DMS153 treated with DMSO at 0.1 percent for 48 hours (cell line): ENCODE measurements at regions not wholly inside any gene's neighbourhood (a gene's known extent, or its start where the extent isn't known, plus 50 kb on each side); places are given as distances from the start of the nearest gene placed in this dataset.
A peak's percentile ranks its signal among the peaks of the same experiment; 100 is the strongest.

Experiments used
- DNase-seq: peaks from one replicate; lab custom pipeline; 2025; ENCODE audit not compliant: unreplicated experiment; lab: John Stamatoyannopoulos, UW

- DNase-seq, result no peak
Measured at GRCh38 chr9:14467675-14468374, 153.9 kb upstream of the NFIB start.

- DNase-seq, result no peak
Measured at GRCh38 chr9:14466828-14467227, 152.9 kb upstream of the NFIB start.

- DNase-seq, result no peak
Measured at GRCh38 chr9:14466429-14466818, 152.5 kb upstream of the NFIB start.

- no peak for DNase-seq
Measured at GRCh38 chr9:14462950-14463349, 149.0 kb upstream of the NFIB start.

GRCh38 chr9:14455243-14455642, 141.3 kb upstream of the NFIB start:
- DNase-seq, result no peak

- no peak for DNase-seq
Measured at GRCh38 chr9:14453286-14453685, 139.3 kb upstream of the NFIB start.

GRCh38 chr9:14452539-14452938, 138.6 kb upstream of the NFIB start:
- no peak for DNase-seq

GRCh38 chr9:14451949-14452348, 138.0 kb upstream of the NFIB start:
- DNase-seq, result no peak

- no peak for DNase-seq
Measured at GRCh38 chr9:14447103-14447502, 133.2 kb upstream of the NFIB start.

- no peak for DNase-seq
Measured at GRCh38 chr9:14445946-14446345, 132.0 kb upstream of the NFIB start.

- DNase-seq, result no peak
Measured at GRCh38 chr9:14442956-14443355, 129.0 kb upstream of the NFIB start.

GRCh38 chr9:14441976-14442651, 128.2 kb upstream of the NFIB start:
- no peak for DNase-seq

GRCh38 chr9:14441115-14441514, 127.2 kb upstream of the NFIB start:
- DNase-seq, result no peak

- DNase-seq, result no peak
Measured at GRCh38 chr9:14440062-14440461, 126.1 kb upstream of the NFIB start.

GRCh38 chr9:14439555-14439954, 125.6 kb upstream of the NFIB start:
- no peak for DNase-seq

GRCh38 chr9:14438232-14439021, 124.5 kb upstream of the NFIB start:
- peak; percentile 3 for DNase-seq

GRCh38 chr9:14437354-14438231, 123.7 kb upstream of the NFIB start:
- DNase-seq, result peak; percentile 88

- DNase-seq, result no peak
Measured at GRCh38 chr9:14435871-14436270, 121.9 kb upstream of the NFIB start.

- DNase-seq, result no peak
Measured at GRCh38 chr9:14434971-14435718, 121.2 kb upstream of the NFIB start.

GRCh38 chr9:14434158-14434504, 120.2 kb upstream of the NFIB start:
- no peak for DNase-seq
